A673 (cell line): ENCODE measurements at regions not wholly inside any gene's neighbourhood (a gene's known extent, or its start where the extent isn't known, plus 50 kb on each side); places are given as distances from the start of the nearest gene placed in this dataset.

Source experiments
- BruUV-seq: library from RNA; stranded (reverse); fragments of 400-500 nt; replicated peaks from 2 replicates; lab custom pipeline; 2021; lab: Mats Ljungman, UMichigan
- CTCF ChIA-PET: fragments of 300-600 bp; sonication (Branson Sonifier 250); formaldehyde crosslinking; loops from one replicate; lab custom pipeline; 2022; ENCODE audit warnings: antibody characterized with exemption; lab: Charles Lee
- POLR2A ChIA-PET: fragments of 300-600 bp; sonication (Branson Sonifier 250); formaldehyde crosslinking; loops from one replicate; lab custom pipeline; 2022; ENCODE audit warnings: antibody characterized with exemption; ENCODE audit not compliant: low non-redundant PET; lab: Charles Lee
- DNase-seq: peaks from one replicate; pipeline ENCODE4 v3.0.0-alpha.2; 2015; ENCODE audit warnings: low spot score
- H3K27ac ChIP-seq: fragments of 200-600 bp; sonication (generic); 2 replicates; pipeline ENCODE4 v1.5.1; 2016; ENCODE audit warnings: mixed run types, low read depth, mild to moderate bottlenecking, mixed read lengths, antibody characterized with exemption, low read length; ENCODE audit not compliant: poor library complexity, severe bottlenecking
- H3K27me3 ChIP-seq: fragments of 200-600 bp; sonication (generic); replicated peaks from 2 replicates; pipeline ENCODE4 v1.6.1; 2017; ENCODE audit warnings: mixed run types, low read depth, mild to moderate bottlenecking, mixed read lengths, antibody characterized with exemption, low read length; ENCODE audit not compliant: insufficient read depth, poor library complexity
- H3K36me3 ChIP-seq: fragments of 200-600 bp; sonication (generic); 2 replicates; pipeline ENCODE4 v1.6.1; 2016; ENCODE audit warnings: mixed run types, mild to moderate bottlenecking, mixed read lengths, antibody characterized with exemption, low read length; ENCODE audit not compliant: insufficient read depth, poor library complexity, severe bottlenecking
- H3K4me1 ChIP-seq: fragments of 200-600 bp; sonication (generic); 2 replicates; pipeline ENCODE4 v1.6.1; 2017; ENCODE audit warnings: mixed run types, mild to moderate bottlenecking, mixed read lengths, antibody characterized with exemption, low read length; ENCODE audit not compliant: insufficient read depth, poor library complexity, severe bottlenecking
- H3K4me3 ChIP-seq: fragments of 200-600 bp; sonication (generic); 2 replicates; pipeline ENCODE4 v1.5.1; 2016; ENCODE audit warnings: low read depth, mixed run types, mild to moderate bottlenecking, mixed read lengths, low read length; ENCODE audit not compliant: poor library complexity, severe bottlenecking
- H3K9me3 ChIP-seq: fragments of 200-600 bp; sonication (generic); 2 replicates; pipeline ENCODE4 v1.6.1; 2016; ENCODE audit warnings: mixed run types, low read depth, mild to moderate bottlenecking, mixed read lengths, antibody characterized with exemption, low read length; ENCODE audit not compliant: poor library complexity, severe bottlenecking
- CTCF ChIP-seq: fragments of 300-800, 200-600 bp; sonication (generic); conservative IDR thresholded peaks from 2 replicates; pipeline ENCODE4 v1.5.1; 2017; ENCODE audit warnings: low read depth, mild to moderate bottlenecking, antibody characterized with exemption, low read length, moderate library complexity, mixed read lengths
- EZH2 ChIP-seq: fragments of 200-600 bp; sonication (generic); IDR thresholded peaks from 2 replicates; pipeline ENCODE4 v1.6.1; 2017; ENCODE audit warnings: borderline replicate concordance, low read depth, mild to moderate bottlenecking, mixed read lengths, antibody characterized with exemption, low read length; ENCODE audit not compliant: poor library complexity, severe bottlenecking
- intact Hi-C: fragments of 100-400 bp; cut with micrococcal nuclease; formaldehyde crosslinking; loops from one replicate; pipeline ENCODE4 v1.10.0; 2022; ENCODE audit not compliant: unreplicated experiment

DNA sequence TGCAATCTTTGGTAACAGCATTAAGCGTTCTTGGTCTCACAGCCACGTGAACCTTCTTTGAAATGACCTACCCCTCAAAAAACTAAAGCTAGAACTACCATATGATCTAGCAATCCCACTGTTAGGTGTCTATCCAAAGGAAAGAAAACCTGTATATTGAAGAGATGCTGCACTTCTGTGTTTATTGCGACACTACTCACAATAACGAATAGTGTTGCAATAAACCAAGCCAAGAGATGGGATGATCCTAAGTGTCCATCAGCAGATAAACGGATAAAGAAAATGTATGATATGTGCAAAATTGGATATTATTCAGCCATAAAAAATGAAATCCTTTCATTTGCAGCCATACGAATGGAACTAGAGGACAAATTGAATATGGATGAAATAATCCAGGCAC, 637.9 kb downstream of the EFNB2 start:
- no peak for DNase-seq
- POLR2A ChIA-PET: no interaction called here
- H3K27ac ChIP-seq: no peak overlapping the region
- H3K4me3 ChIP-seq: no peak overlapping the region
- no peaks in the 10 kb centered on the region for H3K36me3 ChIP-seq
- intact Hi-C loops: no loop called here
- CTCF ChIA-PET: no interaction called here
- no peaks in the 10 kb centered on the region for H3K27me3 ChIP-seq
- no TSS peak for BruUV-seq
- H3K4me1 ChIP-seq: no peaks in the 10 kb centered on the region
- no peak for TF ChIP-seq CTCF
- TF ChIP-seq EZH2: no peak
- no peaks in the 10 kb centered on the region for H3K9me3 ChIP-seq

DNA sequence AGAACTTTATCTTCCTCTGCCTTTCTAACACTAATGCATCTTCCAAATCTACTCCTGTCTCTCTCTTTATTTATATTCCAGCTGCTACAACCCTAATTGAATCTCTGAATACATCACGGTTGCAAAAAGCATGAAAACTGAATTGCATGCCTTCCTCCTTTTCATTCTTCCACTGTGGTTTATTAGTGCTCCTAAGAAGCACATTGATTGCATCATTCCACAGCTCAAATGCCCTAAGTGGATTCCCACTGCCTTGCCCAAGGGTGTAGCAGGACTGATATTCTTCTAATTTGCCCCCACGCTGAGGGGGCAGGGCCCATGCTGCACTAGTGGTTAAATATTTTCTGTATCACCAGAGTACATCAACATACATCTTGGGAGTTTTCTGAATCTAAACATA, 640.8 kb downstream of the EFNB2 start:
- ChIA-PET POLR2A (no interaction called here), CTCF (no interaction called here)
- no peaks in the 10 kb centered on the region for H3K27me3 ChIP-seq
- H3K4me1 ChIP-seq: no peaks in the 10 kb centered on the region
- intact Hi-C loops: no loop called here
- H3K27ac ChIP-seq: no peak overlapping the region
- H3K4me3 ChIP-seq: no peak overlapping the region
- no peaks in the 10 kb centered on the region for H3K9me3 ChIP-seq
- no peaks in the 10 kb centered on the region for H3K36me3 ChIP-seq
- no TSS peak for BruUV-seq
- no peak for DNase-seq
- no peak for TF ChIP-seq EZH2
- no peak for TF ChIP-seq CTCF

GRCh38 chr13:105890509-105890908, 645.0 kb downstream of the EFNB2 start:
- TF ChIP-seq CTCF: no peak
- no peak for TF ChIP-seq EZH2
- no peak for DNase-seq
- Histone ChIP-seq H3K4me1 (no peaks in the 10 kb centered on the region), H3K27me3 (no peaks in the 10 kb centered on the region), H3K4me3 (no peak overlapping the region), H3K9me3 (no peaks in the 10 kb centered on the region), H3K36me3 (no peaks in the 10 kb centered on the region), H3K27ac (no peak overlapping the region)
- intact Hi-C loops: no loop called here
- no TSS peak for BruUV-seq
- ChIA-PET POLR2A (no interaction called here), CTCF (no interaction called here)
